PC-9 (cell line): ENCODE measurements at regions not wholly inside any gene's neighbourhood (a gene's known extent, or its start where the extent isn't known, plus 50 kb on each side); places are given as distances from the start of the nearest gene placed in this dataset.

Source experiments
- BruUV-seq: library from RNA; stranded (reverse); fragments of 400-500 nt; replicated peaks from 2 replicates; lab custom pipeline; 2021; lab: Mats Ljungman, UMichigan
- CTCF ChIA-PET: fragments of 300-600 bp; sonication (Branson Sonifier 250); formaldehyde crosslinking; loops from one replicate; lab custom pipeline; 2022; ENCODE audit warnings: antibody characterized with exemption; lab: Charles Lee
- POLR2A ChIA-PET: fragments of 300-600 bp; sonication (Branson Sonifier 250); formaldehyde crosslinking; loops from one replicate; lab custom pipeline; 2022; ENCODE audit warnings: antibody characterized with exemption; ENCODE audit not compliant: unreplicated experiment; lab: Charles Lee
- DNase-seq, 2 experiments: peaks; one replicate each; pipeline versions ENCODE4 v3.0.0 to v3.0.0-alpha.2; 2015 to 2022; ENCODE audit warnings: mixed read lengths in 1 of 2
- H2AFZ ChIP-seq: fragments of 200-600 bp; sonication (generic); 2 replicates; pipeline ENCODE4 v1.8.1; 2017; ENCODE audit warnings: antibody characterized with exemption
- H3F3A ChIP-seq: fragments of 200-600 bp; sonication (generic); 2 replicates; pipeline ENCODE4 v1.8.1; 2017; ENCODE audit warnings: antibody characterized with exemption, mild to moderate bottlenecking, low read depth; ENCODE audit not compliant: insufficient read depth
- H3K27ac ChIP-seq: fragments of 200-600 bp; sonication (generic); 2 replicates; pipeline ENCODE4 v1.6.1; 2016; ENCODE audit warnings: mixed run types
- H3K27me3 ChIP-seq: fragments of 200-600 bp; sonication (generic); 2 replicates; pipeline ENCODE4 v1.6.1; 2016; ENCODE audit warnings: low read depth, mixed run types; ENCODE audit not compliant: insufficient read depth
- H3K36me3 ChIP-seq: fragments of 200-600 bp; sonication (generic); 2 replicates; pipeline ENCODE4 v1.6.1; 2016; ENCODE audit warnings: low read depth, mixed run types
- H3K4me1 ChIP-seq: fragments of 200-600 bp; sonication (generic); replicated peaks from 2 replicates; pipeline ENCODE4 v1.6.1; 2016; ENCODE audit warnings: mixed run types; ENCODE audit not compliant: insufficient read depth
- H3K4me2 ChIP-seq: fragments of 200-600 bp; sonication (generic); 2 replicates; pipeline ENCODE4 v1.6.1; 2017; ENCODE audit warnings: mixed run types
- H3K4me3 ChIP-seq: fragments of 200-600 bp; sonication (generic); 2 replicates; pipeline ENCODE4 v1.6.1; 2016; ENCODE audit warnings: mixed run types
- H3K79me2 ChIP-seq: fragments of 200-600 bp; sonication (generic); 2 replicates; pipeline ENCODE4 v1.6.1; 2017; ENCODE audit warnings: low read depth, mixed run types
- H3K9me2 ChIP-seq: fragments of 200-600 bp; sonication (generic); 2 replicates; pipeline ENCODE4 v1.8.1; 2017; ENCODE audit warnings: mild to moderate bottlenecking; ENCODE audit not compliant: insufficient read depth
- H3K9me3 ChIP-seq: fragments of 200-600 bp; sonication (generic); 2 replicates; pipeline ENCODE4 v1.8.1; 2016; ENCODE audit warnings: low read depth; ENCODE audit not compliant: insufficient read depth
- H4K20me1 ChIP-seq: fragments of 200-600 bp; sonication (generic); 2 replicates; pipeline ENCODE4 v1.8.1; 2017; ENCODE audit not compliant: insufficient read depth
- CTCF ChIP-seq: fragments of 200-600 bp; sonication (generic); conservative IDR thresholded peaks from 2 replicates; pipeline ENCODE4 v1.6.1; 2017; ENCODE audit warnings: mixed run types, antibody characterized with exemption, mild to moderate bottlenecking, moderate library complexity
- EZH2 ChIP-seq: fragments of 200-600 bp; sonication (generic); IDR thresholded peaks from 2 replicates; pipeline ENCODE4 v1.8.0; 2017; ENCODE audit warnings: antibody characterized with exemption, low read depth
- intact Hi-C: fragments of 100-400 bp; cut with micrococcal nuclease; formaldehyde crosslinking; loops from one replicate; pipeline ENCODE4 v1.10.0; 2022; ENCODE audit not compliant: unreplicated experiment

- no peak overlapping the region for H2AFZ ChIP-seq
- no peaks in the 10 kb centered on the region for H3K36me3 ChIP-seq
These were observed 485.0 kb downstream of the TAF11L14 start for GRCh38 chr5:18119156-18119785.

GRCh38 chr5:18141222-18141621 lies 507.0 kb downstream of the TAF11L14 start:
- no peaks in the 10 kb centered on the region for H3K4me1 ChIP-seq
- no peak overlapping the region for H3K4me3 ChIP-seq
- CTCF ChIA-PET = no interaction called here
- no peak for TF ChIP-seq CTCF
- TF ChIP-seq EZH2 = no peak
- no peak for DNase-seq
- H3K36me3 ChIP-seq = no peaks in the 10 kb centered on the region
- H2AFZ ChIP-seq = no peak overlapping the region
- H4K20me1 ChIP-seq = no peaks in the 10 kb centered on the region
- intact Hi-C loops = no loop called here
- BruUV-seq = no TSS peak
- H3K9me2 ChIP-seq = no peaks in the 10 kb centered on the region
- H3K79me2 ChIP-seq = no peaks in the 10 kb centered on the region
- no peak overlapping the region for H3K4me2 ChIP-seq
- POLR2A ChIA-PET = no interaction called here
- no peaks in the 10 kb centered on the region for H3F3A ChIP-seq
- H3K27me3 ChIP-seq = no peaks in the 10 kb centered on the region
- H3K27ac ChIP-seq = no peak overlapping the region
- no peaks in the 10 kb centered on the region; the same call in none of the 2 replicates for H3K9me3 ChIP-seq

More at GRCh38 chr5:18119156-18119785, 485.0 kb downstream of the TAF11L14 start:
- no TSS peak for BruUV-seq
- no peaks in the 10 kb centered on the region for H3K9me3 ChIP-seq
- H3K4me1 ChIP-seq = no peaks in the 10 kb centered on the region
- DNase-seq = no peak
- H3K27ac ChIP-seq = no peak overlapping the region
- ChIA-PET POLR2A (interaction anchor here (0.6 kb wide), 1 partner anchor 78 kb away, joined by 3 read pairs; no protein-coding TSS in a partner anchor), CTCF (no interaction called here)
- no peaks in the 10 kb centered on the region for H3K79me2 ChIP-seq
- H3K4me2 ChIP-seq = no peak overlapping the region
- intact Hi-C loops = no loop called here
- no peaks in the 10 kb centered on the region for H4K20me1 ChIP-seq
- H3F3A ChIP-seq = no peaks in the 10 kb centered on the region
- no peak for TF ChIP-seq EZH2
- no peak for TF ChIP-seq CTCF
- H3K9me2 ChIP-seq = no peaks in the 10 kb centered on the region
- H3K27me3 ChIP-seq = peaks cover 28% of the 10 kb centered on the region; the same call in 1 of the 2 replicates
- no peak overlapping the region for H3K4me3 ChIP-seq

GRCh38 chr5:18142831-18143230 lies 508.6 kb downstream of the TAF11L14 start:
- Histone ChIP-seq H3K4me2 (no peak overlapping the region), H2AFZ (no peak overlapping the region), H3K27me3 (no peaks in the 10 kb centered on the region), H3K36me3 (no peaks in the 10 kb centered on the region), H3K79me2 (no peaks in the 10 kb centered on the region), H3K9me2 (no peaks in the 10 kb centered on the region), H3K9me3 (no peaks in the 10 kb centered on the region; the same call in none of the 2 replicates), H3K27ac (no peak overlapping the region), H3K4me1 (no peaks in the 10 kb centered on the region), H3K4me3 (no peak overlapping the region), H3F3A (no peaks in the 10 kb centered on the region), H4K20me1 (no peaks in the 10 kb centered on the region)
- TF ChIP-seq CTCF (no peak), EZH2 (no peak)
- ChIA-PET POLR2A (no interaction called here), CTCF (no interaction called here)
- BruUV-seq = no TSS peak
- intact Hi-C loops = no loop called here
- DNase-seq = no peak
